Gastrocnemius medialis (tissue), 4 donors: ENCODE measurements at regions not wholly inside any gene's neighbourhood (a gene's known extent, or its start where the extent isn't known, plus 50 kb on each side); places are given as distances from the start of the nearest gene placed in this dataset.
"Not testable (repeated sequence)": the region's sequence is repeated elsewhere in the genome, so short reads cannot be mapped to it uniquely, and the experiment has no call there.

Source experiments
- ATAC-seq, 2 donors: fragments of 150-250 bp; one replicate each; pipeline ENCODE4 v1.9.1; 2016
- DNase-seq, 2 donors: peaks; one replicate each; pipeline ENCODE4 v3.0.0-alpha.2; 2019
- H3K27ac ChIP-seq, 4 donors: fragments of 200-600 bp; sonication (generic); 1 replicate in 1 of 4; 2 replicates in 3 of 4; pipeline ENCODE4 v1.5.1; 2016 to 2018; ENCODE audit warnings: mild to moderate bottlenecking in 2 of 4, moderate library complexity in 1 of 4
- H3K27me3 ChIP-seq, 3 donors: fragments of 200-600 bp; sonication (generic) in 2 of 3; 1 replicate in 1 of 3; 2 replicates in 2 of 3; pipeline versions ENCODE4 v1.5.1 to v1.6.0; 2016 to 2019; ENCODE audit warnings: mild to moderate bottlenecking in 1 of 3, moderate library complexity in 1 of 3
- H3K36me3 ChIP-seq, 2 donors: fragments of 200-600 bp; sonication (generic) in 1 of 2; one replicate each; pipeline ENCODE4 v1.5.1; 2017 to 2018
- H3K4me1 ChIP-seq, 2 donors: fragments of 200-600 bp; sonication (generic) in 1 of 2; one replicate each; pipeline ENCODE4 v1.5.1; 2016 to 2017; ENCODE audit warnings: mild to moderate bottlenecking in 2 of 2
- H3K4me3 ChIP-seq, 4 donors: fragments of 200-600 bp; sonication (generic) in 3 of 4; 1 replicate in 1 of 4; 2 replicates in 3 of 4; pipeline ENCODE4 v1.5.1; 2016 to 2019; ENCODE audit warnings: mild to moderate bottlenecking in 2 of 4
- H3K9me3 ChIP-seq, 3 donors: fragments of 200-600 bp; sonication (generic) in 2 of 3; 1 replicate in 1 of 3; 2 replicates in 2 of 3; pipeline ENCODE4 v1.5.1; 2016 to 2019
- CTCF ChIP-seq, 5 experiments: fragments of 450-650 bp in 3 of 5; fragments of 200-600 bp in 2 of 5; sonication (generic) in 2 of 5; IDR thresholded peaks in 4 of 5; conservative IDR thresholded peaks in 1 of 5; 1 replicate in 4 of 5; 2 replicates in 1 of 5; pipeline ENCODE4 v1.5.1; 2016 to 2019; ENCODE audit warnings: antibody characterized with exemption in 5 of 5, mild to moderate bottlenecking in 3 of 5, moderate library complexity in 3 of 5
- POLR2A ChIP-seq, 2 donors: fragments of 450-650 bp; IDR thresholded peaks; one replicate each; pipeline ENCODE4 v1.6.1; 2017; ENCODE audit warnings: antibody characterized with exemption in 2 of 2, mild to moderate bottlenecking in 2 of 2, moderate library complexity in 2 of 2
- in situ Hi-C, 4 donors: fragments of 200-750 bp; cut with MboI; loops; one replicate each; pipeline versions ENCODE4 v1.15.0 to v1.8.0; 2017; ENCODE audit warnings: low sequenced_read_pairs in 4 of 4
- intact Hi-C: fragments of 100-400 bp; cut with DNase I; formaldehyde crosslinking; loops from one replicate; pipeline ENCODE4 v1.15.1; 2023; ENCODE audit warnings: low total_unique reads

GRCh38 chr5:100017520-100018262, 517.5 kb upstream of the FAM174A start:
- DNase-seq (no peak), ATAC-seq (no peak)
- in situ Hi-C loops: no loop called here
- Histone ChIP-seq H3K4me1 (no peaks in the 10 kb centered on the region), H3K4me3 (no peak overlapping the region), H3K27ac (no peak overlapping the region), H3K27me3 (no peaks in the 10 kb centered on the region), H3K9me3 (no peaks in the 10 kb centered on the region), H3K36me3 (no peaks in the 10 kb centered on the region)
- no peak for TF ChIP-seq CTCF (IDR thresholded peaks at IDR 0.05 in 4 of 5, conservative IDR thresholded peaks at IDR 0.05 in 1 of 5)
- TF ChIP-seq POLR2A (IDR thresholded peaks at IDR 0.05): no peak
- intact Hi-C loops: no loop called here

- H3K36me3 ChIP-seq, H3K27ac ChIP-seq, in situ Hi-C loops, H3K4me3 ChIP-seq, H3K27me3 ChIP-seq, ATAC-seq, intact Hi-C loops, DNase-seq, H3K4me1 ChIP-seq, H3K9me3 ChIP-seq: not testable (repeated sequence)
Observed at GRCh38 chr5:100013305-100013704, 521.9 kb upstream of the FAM174A start.

GRCh38 chr5:100011160-100011559, 524.0 kb upstream of the FAM174A start:
- intact Hi-C loops, ATAC-seq, in situ Hi-C loops: not testable (repeated sequence)

GRCh38 chr5:100004969-100005368, 530.2 kb upstream of the FAM174A start:
- no peak for DNase-seq
- Histone ChIP-seq H3K9me3 (no peaks in the 10 kb centered on the region), H3K4me1 (no peaks in the 10 kb centered on the region), H3K27me3 (no peaks in the 10 kb centered on the region), H3K4me3 (no peak overlapping the region), H3K27ac (no peak overlapping the region), H3K36me3 (no peaks in the 10 kb centered on the region)
- TF ChIP-seq POLR2A (IDR thresholded peaks at IDR 0.05): no peak
- TF ChIP-seq CTCF (IDR thresholded peaks at IDR 0.05 in 4 of 5, conservative IDR thresholded peaks at IDR 0.05 in 1 of 5): no peak
- in situ Hi-C loops: no loop called here
- intact Hi-C loops: no loop called here
- no peak for ATAC-seq

More at GRCh38 chr5:100011160-100011559, 524.0 kb upstream of the FAM174A start:
- not testable (repeated sequence) for DNase-seq, H3K27ac ChIP-seq, H3K4me3 ChIP-seq, H3K36me3 ChIP-seq, H3K9me3 ChIP-seq, H3K4me1 ChIP-seq, H3K27me3 ChIP-seq

- H3K27me3 ChIP-seq: no peaks in the 10 kb centered on the region
- in situ Hi-C loops: no loop called here
Observed at GRCh38 chr5:99998319-99998718, 536.9 kb upstream of the FAM174A start.

More at GRCh38 chr5:99998319-99998718, 536.9 kb upstream of the FAM174A start:
- Histone ChIP-seq H3K9me3 (no peaks in the 10 kb centered on the region), H3K36me3 (no peaks in the 10 kb centered on the region), H3K4me1 (no peaks in the 10 kb centered on the region), H3K4me3 (no peak overlapping the region), H3K27ac (no peak overlapping the region)
- TF ChIP-seq CTCF (IDR thresholded peaks at IDR 0.05 in 4 of 5, conservative IDR thresholded peaks at IDR 0.05 in 1 of 5): no peak
- no peak for TF ChIP-seq POLR2A (IDR thresholded peaks at IDR 0.05)
- no peak for ATAC-seq
- intact Hi-C loops: no loop called here
- no peak for DNase-seq
